Suprapubic skin (tissue), 4 donors: ENCODE measurements at regions not wholly inside any gene's neighbourhood (a gene's known extent, or its start where the extent isn't known, plus 50 kb on each side); places are given as distances from the start of the nearest gene placed in this dataset.

Experiments used
- DNase-seq, 2 donors: peaks; one replicate each; pipeline ENCODE4 v3.0.0-alpha.2; 2019; ENCODE audit warnings: low spot score in 2 of 2
- H3K27ac ChIP-seq: fragments of 200-600 bp; sonication (generic); one replicate; pipeline ENCODE4 v1.5.1; 2019
- H3K27me3 ChIP-seq: fragments of 200-600 bp; sonication (generic); one replicate; pipeline ENCODE4 v1.5.1; 2019
- H3K36me3 ChIP-seq: fragments of 200-600 bp; sonication (generic); one replicate; pipeline ENCODE4 v1.5.1; 2019
- H3K4me1 ChIP-seq: fragments of 200-600 bp; sonication (generic); one replicate; pipeline ENCODE4 v1.5.1; 2019
- H3K4me3 ChIP-seq: fragments of 200-600 bp; sonication (generic); one replicate; pipeline ENCODE4 v1.5.1; 2019; ENCODE audit warnings: mild to moderate bottlenecking
- H3K9me3 ChIP-seq: fragments of 200-600 bp; sonication (generic); one replicate; pipeline ENCODE4 v1.5.1; 2019
- CTCF ChIP-seq, 2 donors: fragments of 200-600 bp in 1 of 2; fragments of 450-650 bp in 1 of 2; sonication (generic) in 1 of 2; IDR thresholded peaks; one replicate each; pipeline ENCODE4 v1.5.1; 2016 to 2019; ENCODE audit warnings: antibody characterized with exemption in 2 of 2, mild to moderate bottlenecking in 1 of 2, moderate library complexity in 1 of 2
- EP300 ChIP-seq: sonication (generic); formaldehyde crosslinking; IDR thresholded peaks from one replicate; pipeline ENCODE4 v1.6.1; 2017; ENCODE audit warnings: antibody characterized with exemption
- POLR2A ChIP-seq, 2 donors: fragments of 450-650 bp; IDR thresholded peaks; one replicate each; pipeline ENCODE4 v1.6.1; 2017; ENCODE audit warnings: antibody characterized with exemption in 2 of 2, mild to moderate bottlenecking in 2 of 2, moderate library complexity in 2 of 2
- POLR2AphosphoS5 ChIP-seq, 3 donors: sonication (generic); formaldehyde crosslinking; IDR thresholded peaks; one replicate each; pipeline ENCODE4 v1.6.1; 2017; ENCODE audit warnings: antibody characterized with exemption in 3 of 3
- WGBS: methylation state at CpG from one replicate; pipeline ENCODE4 v1.1.5; 2018; 5-methylcytosine and 5-hydroxymethylcytosine counted together

- Histone ChIP-seq H3K9me3 (no peaks in the 10 kb centered on the region), H3K4me3 (no peak overlapping the region), H3K4me1 (peaks cover 5% of the 10 kb centered on the region), H3K27me3 (no peaks in the 10 kb centered on the region), H3K36me3 (no peaks in the 10 kb centered on the region), H3K27ac (no peak overlapping the region)
- DNase-seq: no peak
- WGBS: 79% methylated on average over 3 of the region's 3 CpGs
- no peak for TF ChIP-seq POLR2AphosphoS5 (IDR thresholded peaks at IDR 0.05)
Observed at GRCh38 chr2:220451438-220451837, 824.0 kb downstream of the SLC4A3 start.

GRCh38 chr2:220452561-220452960, 825.1 kb downstream of the SLC4A3 start:
- Histone ChIP-seq H3K27ac (no peak overlapping the region), H3K9me3 (no peaks in the 10 kb centered on the region), H3K36me3 (no peaks in the 10 kb centered on the region), H3K27me3 (no peaks in the 10 kb centered on the region), H3K4me3 (no peak overlapping the region), H3K4me1 (peaks cover 5% of the 10 kb centered on the region)
- no peak for TF ChIP-seq EP300
- DNase-seq: no peak
- 69% methylated on average over 2 of the region's 2 CpGs for WGBS

- TF ChIP-seq POLR2AphosphoS5 (IDR thresholded peaks at IDR 0.05): no peak
- no peak for TF ChIP-seq EP300
- no peak for TF ChIP-seq CTCF (IDR thresholded peaks at IDR 0.05)
- no peak for TF ChIP-seq POLR2A (IDR thresholded peaks at IDR 0.05)
- Histone ChIP-seq H3K27ac (no peak overlapping the region), H3K27me3 (no peaks in the 10 kb centered on the region), H3K36me3 (no peaks in the 10 kb centered on the region), H3K9me3 (no peaks in the 10 kb centered on the region), H3K4me1 (peaks cover 5% of the 10 kb centered on the region), H3K4me3 (no peak overlapping the region)
- no peak for DNase-seq
- 35% methylated on average over 3 of the region's 3 CpGs for WGBS
Observed at GRCh38 chr2:220455351-220455990, 828.0 kb downstream of the SLC4A3 start.

GRCh38 chr2:220458051-220458450, 830.6 kb downstream of the SLC4A3 start:
- H3K4me3 ChIP-seq: no peak overlapping the region
- H3K4me1 ChIP-seq: peaks cover 5% of the 10 kb centered on the region
- H3K9me3 ChIP-seq: no peaks in the 10 kb centered on the region
- TF ChIP-seq POLR2AphosphoS5 (IDR thresholded peaks at IDR 0.05) (no peak), CTCF (IDR thresholded peaks at IDR 0.05) (no peak), EP300 (no peak), POLR2A (IDR thresholded peaks at IDR 0.05) (no peak)
- H3K36me3 ChIP-seq: no peaks in the 10 kb centered on the region
- H3K27me3 ChIP-seq: no peaks in the 10 kb centered on the region
- no peak for DNase-seq
- H3K27ac ChIP-seq: no peak overlapping the region

GRCh38 chr2:220460257-220460985, 833.0 kb downstream of the SLC4A3 start:
- 81% methylated on average over 4 of the region's 4 CpGs for WGBS
- no peak overlapping the region for H3K27ac ChIP-seq
- H3K36me3 ChIP-seq: no peaks in the 10 kb centered on the region
- H3K27me3 ChIP-seq: no peaks in the 10 kb centered on the region
- no peak for TF ChIP-seq POLR2A (IDR thresholded peaks at IDR 0.05)
- no peak for TF ChIP-seq CTCF (IDR thresholded peaks at IDR 0.05)
- no peak for TF ChIP-seq EP300
- no peak for TF ChIP-seq POLR2AphosphoS5 (IDR thresholded peaks at IDR 0.05)
- H3K4me3 ChIP-seq: no peak overlapping the region
- peaks cover 5% of the 10 kb centered on the region for H3K4me1 ChIP-seq
- H3K9me3 ChIP-seq: no peaks in the 10 kb centered on the region
- DNase-seq: no peak

- DNase-seq: no peak
- Histone ChIP-seq H3K4me3 (no peak overlapping the region), H3K36me3 (no peaks in the 10 kb centered on the region), H3K27ac (no peak overlapping the region), H3K4me1 (peaks cover 7% of the 10 kb centered on the region), H3K9me3 (no peaks in the 10 kb centered on the region), H3K27me3 (no peaks in the 10 kb centered on the region)
- TF ChIP-seq CTCF (IDR thresholded peaks at IDR 0.05) (no peak), POLR2A (IDR thresholded peaks at IDR 0.05) (no peak), EP300 (no peak), POLR2AphosphoS5 (IDR thresholded peaks at IDR 0.05) (no peak)
- WGBS: 100% methylated on average over 1 of the region's 1 CpG
Observed at GRCh38 chr2:220463876-220464275, 836.4 kb downstream of the SLC4A3 start.
